Liver (tissue), 8 donors: ENCODE measurements at regions not wholly inside any gene's neighbourhood (a gene's known extent, or its start where the extent isn't known, plus 50 kb on each side); places are given as distances from the start of the nearest gene placed in this dataset.

Source experiments
- DNase-seq: peaks from one replicate; pipeline ENCODE4 v3.0.0-alpha.2; 2017; ENCODE audit warnings: low spot score
- H3K27ac ChIP-seq, 2 donors: one replicate each; pipeline ENCODE4 v1.7.0; 2013; ENCODE audit warnings: inconsistent platforms in 2 of 2, low read length in 2 of 2, control low read depth in 1 of 2, low read depth in 1 of 2, mild to moderate bottlenecking in 1 of 2
- H3K27me3 ChIP-seq, 4 donors: one replicate each; pipeline versions ENCODE4 v1.6.1 to v1.7.0; 2013; ENCODE audit warnings: low read length in 3 of 4, inconsistent platforms in 1 of 4, mild to moderate bottlenecking in 1 of 4, moderate library complexity in 1 of 4; ENCODE audit not compliant: control insufficient read depth in 4 of 4, insufficient read depth in 4 of 4
- H3K36me3 ChIP-seq, 4 donors: one replicate each; pipeline versions ENCODE4 v1.6.1 to v1.7.0; 2013; ENCODE audit warnings: low read length in 3 of 4, mild to moderate bottlenecking in 3 of 4, low read depth in 1 of 4, moderate library complexity in 1 of 4; ENCODE audit not compliant: control insufficient read depth in 4 of 4, insufficient read depth in 3 of 4
- H3K4me1 ChIP-seq, 4 donors: one replicate each; pipeline versions ENCODE4 v1.6.1 to v1.7.0; 2013; ENCODE audit warnings: low read length in 3 of 4, mild to moderate bottlenecking in 3 of 4, moderate library complexity in 1 of 4; ENCODE audit not compliant: control insufficient read depth in 4 of 4, insufficient read depth in 4 of 4
- H3K4me3 ChIP-seq, 3 donors: one replicate each; pipeline versions ENCODE4 v1.6.1 to v1.7.0; 2013; ENCODE audit warnings: low read length in 3 of 3, control low read depth in 1 of 3, low read depth in 1 of 3, mild to moderate bottlenecking in 1 of 3
- H3K9ac ChIP-seq, 2 donors: one replicate each; pipeline ENCODE4 v1.7.0; 2013; ENCODE audit warnings: low read length in 2 of 2, mild to moderate bottlenecking in 2 of 2, moderate library complexity in 2 of 2, control low read depth in 1 of 2, low read depth in 1 of 2
- H3K9me3 ChIP-seq, 4 donors: one replicate each; pipeline versions ENCODE4 v1.6.1 to v1.7.0; 2013; ENCODE audit warnings: low read length in 3 of 4; ENCODE audit not compliant: control insufficient read depth in 4 of 4
- EGR1 ChIP-seq, 2 donors: IDR thresholded peaks; 2 replicates each; pipeline ENCODE4 v1.6.1; 2016 to 2018; ENCODE audit warnings: antibody characterized with exemption in 2 of 2, low read depth in 2 of 2
- FOXA1 ChIP-seq: IDR thresholded peaks from 2 replicates; pipeline ENCODE4 v1.6.1; 2016; ENCODE audit warnings: antibody characterized with exemption
- FOXA2 ChIP-seq: IDR thresholded peaks from 2 replicates; pipeline ENCODE4 v1.6.1; 2016; ENCODE audit warnings: antibody characterized with exemption
- GABPA ChIP-seq, 2 donors: IDR thresholded peaks in 1 of 2; conservative IDR thresholded peaks in 1 of 2; 2 replicates each; pipeline ENCODE4 v1.6.1; 2016; ENCODE audit warnings: antibody characterized with exemption in 2 of 2, mild to moderate bottlenecking in 1 of 2, moderate library complexity in 1 of 2
- HNF4A ChIP-seq, 2 donors: conservative IDR thresholded peaks; 2 replicates each; pipeline ENCODE4 v1.6.1; 2016; ENCODE audit warnings: antibody characterized with exemption in 2 of 2, mild to moderate bottlenecking in 2 of 2
- HNF4G ChIP-seq: IDR thresholded peaks from 2 replicates; pipeline ENCODE4 v1.6.1; 2016; ENCODE audit warnings: antibody characterized with exemption
- JUND ChIP-seq, 2 donors: IDR thresholded peaks; 2 replicates each; pipeline ENCODE4 v1.6.1; 2016; ENCODE audit warnings: antibody characterized with exemption in 2 of 2
- NR2F2 ChIP-seq: IDR thresholded peaks from 2 replicates; pipeline ENCODE4 v1.6.1; 2016; ENCODE audit warnings: antibody characterized with exemption
- RAD21 ChIP-seq, 2 donors: IDR thresholded peaks; 2 replicates each; pipeline ENCODE4 v1.6.1; 2016; ENCODE audit warnings: antibody characterized with exemption in 2 of 2, mild to moderate bottlenecking in 2 of 2
- RXRA ChIP-seq, 2 donors: IDR thresholded peaks; 2 replicates each; pipeline ENCODE4 v1.6.1; 2017 to 2018; ENCODE audit warnings: antibody characterized with exemption in 2 of 2, mild to moderate bottlenecking in 1 of 2
- SP1 ChIP-seq: IDR thresholded peaks from 2 replicates; pipeline ENCODE4 v1.6.1; 2018; ENCODE audit warnings: antibody characterized with exemption, mild to moderate bottlenecking
- TAF1 ChIP-seq: conservative IDR thresholded peaks from 2 replicates; pipeline ENCODE4 v1.6.1; 2016; ENCODE audit warnings: antibody characterized with exemption, mild to moderate bottlenecking
- YY1 ChIP-seq: IDR thresholded peaks from 2 replicates; pipeline ENCODE4 v1.6.1; 2016; ENCODE audit warnings: antibody characterized with exemption, mild to moderate bottlenecking
- WGBS: extraction: QIAGEN DNeasy Blood & Tissue Kit; methylation state at CpG from one replicate; pipeline ENCODE4 v1.1.7; 2013; 5-methylcytosine and 5-hydroxymethylcytosine counted together
- TF ChIP-seq, protein P1 (sequence below): IDR thresholded peaks from 2 replicates; pipeline ENCODE4 v1.6.1; 2016; ENCODE audit warnings: antibody characterized with exemption
- TF ChIP-seq, protein P2 (sequence below): IDR thresholded peaks from 2 replicates; pipeline ENCODE4 v1.6.1; 2016; ENCODE audit warnings: antibody characterized with exemption
- TF ChIP-seq, protein P3 (sequence below): IDR thresholded peaks from 2 replicates; pipeline ENCODE4 v1.6.1; 2016; ENCODE audit warnings: antibody characterized with exemption
- TF ChIP-seq, protein P4 (sequence below): fragments of 150-350 bp; IDR thresholded peaks from 2 replicates; pipeline ENCODE4 v1.5.1; 2017; ENCODE audit warnings: improper control_type of control experiment, low read depth, low read length; ENCODE audit not compliant: missing input control
- TF ChIP-seq, protein P5 (sequence below): IDR thresholded peaks from 2 replicates; pipeline ENCODE4 v1.6.1; 2016; ENCODE audit warnings: antibody characterized with exemption, mild to moderate bottlenecking
- donor health status: healthy.
- donor health status: healthy.
- donor health status: healthy.
- donor health status: healthy.
- donor health status: healthy.

DNA sequence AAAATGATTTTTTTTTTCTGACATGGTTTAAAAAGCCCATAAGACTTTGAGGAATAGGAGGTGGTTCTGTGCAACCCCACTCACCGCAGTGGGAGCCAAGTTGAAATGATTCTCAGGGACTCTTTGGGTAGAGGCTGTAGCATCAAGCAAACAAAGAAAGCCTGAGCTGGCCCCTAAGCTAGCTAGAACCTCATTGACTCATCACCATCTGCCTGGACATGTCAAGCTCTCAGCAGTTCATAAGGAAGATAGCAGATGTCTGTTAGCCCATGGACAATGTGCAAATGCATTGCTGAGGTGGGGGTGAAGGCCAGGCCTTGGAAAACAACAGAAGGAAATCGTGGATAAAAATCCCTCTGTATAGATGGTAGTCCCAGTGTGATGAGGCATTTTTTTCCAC lies 234.8 kb downstream of the NR2F2 start:
- no peaks in the 10 kb centered on the region for H3K36me3 ChIP-seq
- H3K9ac ChIP-seq = no peak overlapping the region
- H3K4me3 ChIP-seq = no peak overlapping the region
- H3K4me1 ChIP-seq = peaks cover 0 to 2% (median 0%) of the 10 kb centered on the region in 4 donors
- 87% methylated on average over 2 of the region's 2 CpGs for WGBS
- no peaks in the 10 kb centered on the region for H3K27me3 ChIP-seq
- no peak for TF ChIP-seq RAD21 (IDR thresholded peaks at IDR 0.05)
- TF ChIP-seq, protein P1, sequence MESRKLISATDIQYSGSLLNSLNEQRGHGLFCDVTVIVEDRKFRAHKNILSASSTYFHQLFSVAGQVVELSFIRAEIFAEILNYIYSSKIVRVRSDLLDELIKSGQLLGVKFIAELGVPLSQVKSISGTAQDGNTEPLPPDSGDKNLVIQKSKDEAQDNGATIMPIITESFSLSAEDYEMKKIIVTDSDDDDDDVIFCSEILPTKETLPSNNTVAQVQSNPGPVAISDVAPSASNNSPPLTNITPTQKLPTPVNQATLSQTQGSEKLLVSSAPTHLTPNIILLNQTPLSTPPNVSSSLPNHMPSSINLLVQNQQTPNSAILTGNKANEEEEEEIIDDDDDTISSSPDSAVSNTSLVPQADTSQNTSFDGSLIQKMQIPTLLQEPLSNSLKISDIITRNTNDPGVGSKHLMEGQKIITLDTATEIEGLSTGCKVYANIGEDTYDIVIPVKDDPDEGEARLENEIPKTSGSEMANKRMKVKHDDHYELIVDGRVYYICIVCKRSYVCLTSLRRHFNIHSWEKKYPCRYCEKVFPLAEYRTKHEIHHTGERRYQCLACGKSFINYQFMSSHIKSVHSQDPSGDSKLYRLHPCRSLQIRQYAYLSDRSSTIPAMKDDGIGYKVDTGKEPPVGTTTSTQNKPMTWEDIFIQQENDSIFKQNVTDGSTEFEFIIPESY = no peak
- no peak for TF ChIP-seq FOXA2
- no peak for TF ChIP-seq GABPA (IDR thresholded peaks at IDR 0.05 in 1 of 2, conservative IDR thresholded peaks at IDR 0.05 in 1 of 2)
- no peak for TF ChIP-seq YY1
- TF ChIP-seq JUND (IDR thresholded peaks at IDR 0.05) = no peak
- TF ChIP-seq TAF1 = no peak
- TF ChIP-seq, protein P2, sequence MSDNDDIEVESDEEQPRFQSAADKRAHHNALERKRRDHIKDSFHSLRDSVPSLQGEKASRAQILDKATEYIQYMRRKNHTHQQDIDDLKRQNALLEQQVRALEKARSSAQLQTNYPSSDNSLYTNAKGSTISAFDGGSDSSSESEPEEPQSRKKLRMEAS = no peak
- no peak for TF ChIP-seq RXRA (IDR thresholded peaks at IDR 0.05)
- TF ChIP-seq, protein P3, sequence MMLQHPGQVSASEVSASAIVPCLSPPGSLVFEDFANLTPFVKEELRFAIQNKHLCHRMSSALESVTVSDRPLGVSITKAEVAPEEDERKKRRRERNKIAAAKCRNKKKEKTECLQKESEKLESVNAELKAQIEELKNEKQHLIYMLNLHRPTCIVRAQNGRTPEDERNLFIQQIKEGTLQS = no peak
- TF ChIP-seq HNF4A (conservative IDR thresholded peaks at IDR 0.05) = no peak
- no peak for TF ChIP-seq SP1
- TF ChIP-seq, protein P4, sequence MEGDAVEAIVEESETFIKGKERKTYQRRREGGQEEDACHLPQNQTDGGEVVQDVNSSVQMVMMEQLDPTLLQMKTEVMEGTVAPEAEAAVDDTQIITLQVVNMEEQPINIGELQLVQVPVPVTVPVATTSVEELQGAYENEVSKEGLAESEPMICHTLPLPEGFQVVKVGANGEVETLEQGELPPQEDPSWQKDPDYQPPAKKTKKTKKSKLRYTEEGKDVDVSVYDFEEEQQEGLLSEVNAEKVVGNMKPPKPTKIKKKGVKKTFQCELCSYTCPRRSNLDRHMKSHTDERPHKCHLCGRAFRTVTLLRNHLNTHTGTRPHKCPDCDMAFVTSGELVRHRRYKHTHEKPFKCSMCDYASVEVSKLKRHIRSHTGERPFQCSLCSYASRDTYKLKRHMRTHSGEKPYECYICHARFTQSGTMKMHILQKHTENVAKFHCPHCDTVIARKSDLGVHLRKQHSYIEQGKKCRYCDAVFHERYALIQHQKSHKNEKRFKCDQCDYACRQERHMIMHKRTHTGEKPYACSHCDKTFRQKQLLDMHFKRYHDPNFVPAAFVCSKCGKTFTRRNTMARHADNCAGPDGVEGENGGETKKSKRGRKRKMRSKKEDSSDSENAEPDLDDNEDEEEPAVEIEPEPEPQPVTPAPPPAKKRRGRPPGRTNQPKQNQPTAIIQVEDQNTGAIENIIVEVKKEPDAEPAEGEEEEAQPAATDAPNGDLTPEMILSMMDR = no peak
- no peak for TF ChIP-seq NR2F2
- TF ChIP-seq, protein P5, sequence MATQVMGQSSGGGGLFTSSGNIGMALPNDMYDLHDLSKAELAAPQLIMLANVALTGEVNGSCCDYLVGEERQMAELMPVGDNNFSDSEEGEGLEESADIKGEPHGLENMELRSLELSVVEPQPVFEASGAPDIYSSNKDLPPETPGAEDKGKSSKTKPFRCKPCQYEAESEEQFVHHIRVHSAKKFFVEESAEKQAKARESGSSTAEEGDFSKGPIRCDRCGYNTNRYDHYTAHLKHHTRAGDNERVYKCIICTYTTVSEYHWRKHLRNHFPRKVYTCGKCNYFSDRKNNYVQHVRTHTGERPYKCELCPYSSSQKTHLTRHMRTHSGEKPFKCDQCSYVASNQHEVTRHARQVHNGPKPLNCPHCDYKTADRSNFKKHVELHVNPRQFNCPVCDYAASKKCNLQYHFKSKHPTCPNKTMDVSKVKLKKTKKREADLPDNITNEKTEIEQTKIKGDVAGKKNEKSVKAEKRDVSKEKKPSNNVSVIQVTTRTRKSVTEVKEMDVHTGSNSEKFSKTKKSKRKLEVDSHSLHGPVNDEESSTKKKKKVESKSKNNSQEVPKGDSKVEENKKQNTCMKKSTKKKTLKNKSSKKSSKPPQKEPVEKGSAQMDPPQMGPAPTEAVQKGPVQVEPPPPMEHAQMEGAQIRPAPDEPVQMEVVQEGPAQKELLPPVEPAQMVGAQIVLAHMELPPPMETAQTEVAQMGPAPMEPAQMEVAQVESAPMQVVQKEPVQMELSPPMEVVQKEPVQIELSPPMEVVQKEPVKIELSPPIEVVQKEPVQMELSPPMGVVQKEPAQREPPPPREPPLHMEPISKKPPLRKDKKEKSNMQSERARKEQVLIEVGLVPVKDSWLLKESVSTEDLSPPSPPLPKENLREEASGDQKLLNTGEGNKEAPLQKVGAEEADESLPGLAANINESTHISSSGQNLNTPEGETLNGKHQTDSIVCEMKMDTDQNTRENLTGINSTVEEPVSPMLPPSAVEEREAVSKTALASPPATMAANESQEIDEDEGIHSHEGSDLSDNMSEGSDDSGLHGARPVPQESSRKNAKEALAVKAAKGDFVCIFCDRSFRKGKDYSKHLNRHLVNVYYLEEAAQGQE = no peak
- no peak for TF ChIP-seq HNF4G
- no peak for TF ChIP-seq FOXA1
- TF ChIP-seq EGR1 (IDR thresholded peaks at IDR 0.05; ENCODE audit: low read depth in 2 of 2) = no peak
- no peaks in the 10 kb centered on the region for H3K9me3 ChIP-seq
- no peak overlapping the region for H3K27ac ChIP-seq
- no peak for DNase-seq
